ENCODE measurements at regions not wholly inside any gene's neighbourhood (a gene's known extent, or its start where the extent isn't known, plus 50 kb on each side); places are given as distances from the start of the nearest gene placed in this dataset.

DNA sequence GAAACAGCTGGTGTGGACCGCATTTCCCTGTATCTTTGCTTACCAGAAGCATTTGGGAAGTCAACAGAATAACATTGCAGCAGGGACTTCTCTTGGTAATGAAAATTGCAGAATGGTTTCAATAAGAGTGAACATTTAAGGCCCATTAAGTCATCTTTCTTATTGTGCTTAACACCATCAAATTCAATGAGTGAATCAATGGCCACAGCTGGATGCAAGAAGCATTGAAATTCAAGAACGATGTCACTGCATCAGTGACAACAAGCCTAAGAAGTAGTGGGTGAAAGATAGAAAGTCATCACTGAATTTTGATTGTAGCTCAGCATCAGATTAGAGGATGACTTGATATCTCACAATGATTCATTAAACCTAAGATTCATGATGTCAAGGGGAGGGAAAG is 93.9 kb upstream of the GPM6A start:
- TF ChIP-seq, protein P1, sequence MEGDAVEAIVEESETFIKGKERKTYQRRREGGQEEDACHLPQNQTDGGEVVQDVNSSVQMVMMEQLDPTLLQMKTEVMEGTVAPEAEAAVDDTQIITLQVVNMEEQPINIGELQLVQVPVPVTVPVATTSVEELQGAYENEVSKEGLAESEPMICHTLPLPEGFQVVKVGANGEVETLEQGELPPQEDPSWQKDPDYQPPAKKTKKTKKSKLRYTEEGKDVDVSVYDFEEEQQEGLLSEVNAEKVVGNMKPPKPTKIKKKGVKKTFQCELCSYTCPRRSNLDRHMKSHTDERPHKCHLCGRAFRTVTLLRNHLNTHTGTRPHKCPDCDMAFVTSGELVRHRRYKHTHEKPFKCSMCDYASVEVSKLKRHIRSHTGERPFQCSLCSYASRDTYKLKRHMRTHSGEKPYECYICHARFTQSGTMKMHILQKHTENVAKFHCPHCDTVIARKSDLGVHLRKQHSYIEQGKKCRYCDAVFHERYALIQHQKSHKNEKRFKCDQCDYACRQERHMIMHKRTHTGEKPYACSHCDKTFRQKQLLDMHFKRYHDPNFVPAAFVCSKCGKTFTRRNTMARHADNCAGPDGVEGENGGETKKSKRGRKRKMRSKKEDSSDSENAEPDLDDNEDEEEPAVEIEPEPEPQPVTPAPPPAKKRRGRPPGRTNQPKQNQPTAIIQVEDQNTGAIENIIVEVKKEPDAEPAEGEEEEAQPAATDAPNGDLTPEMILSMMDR (IDR thresholded peaks at IDR 0.05): no peak
- TF ChIP-seq POLR2AphosphoS5 (IDR thresholded peaks at IDR 0.05): no peak

All from sigmoid colon (tissue), 4 donors.